A673 (cell line): ENCODE measurements at regions not wholly inside any gene's neighbourhood (a gene's known extent, or its start where the extent isn't known, plus 50 kb on each side); places are given as distances from the start of the nearest gene placed in this dataset.
A peak's percentile ranks its signal among the peaks of the same experiment; 100 is the strongest.

Experiments
- BruUV-seq: library from RNA; stranded (reverse); fragments of 400-500 nt; replicated peaks from 2 replicates; lab custom pipeline; 2021; lab: Mats Ljungman, UMichigan
- CTCF ChIA-PET: fragments of 300-600 bp; sonication (Branson Sonifier 250); formaldehyde crosslinking; loops from one replicate; lab custom pipeline; 2022; ENCODE audit warnings: antibody characterized with exemption; lab: Charles Lee
- POLR2A ChIA-PET: fragments of 300-600 bp; sonication (Branson Sonifier 250); formaldehyde crosslinking; loops from one replicate; lab custom pipeline; 2022; ENCODE audit warnings: antibody characterized with exemption; ENCODE audit not compliant: low non-redundant PET; lab: Charles Lee
- DNase-seq: peaks from one replicate; pipeline ENCODE4 v3.0.0-alpha.2; 2015; ENCODE audit warnings: low spot score
- H3K27ac ChIP-seq: fragments of 200-600 bp; sonication (generic); 2 replicates; pipeline ENCODE4 v1.5.1; 2016; ENCODE audit warnings: mixed run types, low read depth, mild to moderate bottlenecking, mixed read lengths, antibody characterized with exemption, low read length; ENCODE audit not compliant: poor library complexity, severe bottlenecking
- H3K27me3 ChIP-seq: fragments of 200-600 bp; sonication (generic); replicated peaks from 2 replicates; pipeline ENCODE4 v1.6.1; 2017; ENCODE audit warnings: mixed run types, low read depth, mild to moderate bottlenecking, mixed read lengths, antibody characterized with exemption, low read length; ENCODE audit not compliant: insufficient read depth, poor library complexity
- H3K36me3 ChIP-seq: fragments of 200-600 bp; sonication (generic); 2 replicates; pipeline ENCODE4 v1.6.1; 2016; ENCODE audit warnings: mixed run types, mild to moderate bottlenecking, mixed read lengths, antibody characterized with exemption, low read length; ENCODE audit not compliant: insufficient read depth, poor library complexity, severe bottlenecking
- H3K4me1 ChIP-seq: fragments of 200-600 bp; sonication (generic); 2 replicates; pipeline ENCODE4 v1.6.1; 2017; ENCODE audit warnings: mixed run types, mild to moderate bottlenecking, mixed read lengths, antibody characterized with exemption, low read length; ENCODE audit not compliant: insufficient read depth, poor library complexity, severe bottlenecking
- H3K4me3 ChIP-seq: fragments of 200-600 bp; sonication (generic); 2 replicates; pipeline ENCODE4 v1.5.1; 2016; ENCODE audit warnings: low read depth, mixed run types, mild to moderate bottlenecking, mixed read lengths, low read length; ENCODE audit not compliant: poor library complexity, severe bottlenecking
- H3K9me3 ChIP-seq: fragments of 200-600 bp; sonication (generic); 2 replicates; pipeline ENCODE4 v1.6.1; 2016; ENCODE audit warnings: mixed run types, low read depth, mild to moderate bottlenecking, mixed read lengths, antibody characterized with exemption, low read length; ENCODE audit not compliant: poor library complexity, severe bottlenecking
- CTCF ChIP-seq: fragments of 300-800, 200-600 bp; sonication (generic); conservative IDR thresholded peaks from 2 replicates; pipeline ENCODE4 v1.5.1; 2017; ENCODE audit warnings: low read depth, mild to moderate bottlenecking, antibody characterized with exemption, low read length, moderate library complexity, mixed read lengths
- EZH2 ChIP-seq: fragments of 200-600 bp; sonication (generic); IDR thresholded peaks from 2 replicates; pipeline ENCODE4 v1.6.1; 2017; ENCODE audit warnings: borderline replicate concordance, low read depth, mild to moderate bottlenecking, mixed read lengths, antibody characterized with exemption, low read length; ENCODE audit not compliant: poor library complexity, severe bottlenecking
- intact Hi-C: fragments of 100-400 bp; cut with micrococcal nuclease; formaldehyde crosslinking; loops from one replicate; pipeline ENCODE4 v1.10.0; 2022; ENCODE audit not compliant: unreplicated experiment

- no peak overlapping the region for H3K4me3 ChIP-seq
- no peaks in the 10 kb centered on the region for H3K27me3 ChIP-seq
- H3K9me3 ChIP-seq, result no peaks in the 10 kb centered on the region
- BruUV-seq, result no TSS peak
- TF ChIP-seq EZH2, result no peak
- no peak for TF ChIP-seq CTCF
- no peaks in the 10 kb centered on the region for H3K36me3 ChIP-seq
- no peaks in the 10 kb centered on the region for H3K4me1 ChIP-seq
- ChIA-PET POLR2A (no interaction called here), CTCF (no interaction called here)
- DNase-seq, result no peak
- intact Hi-C loops, result no loop called here
- no peak overlapping the region for H3K27ac ChIP-seq
Measured at GRCh38 chr3:15851735-15852134, 54.0 kb upstream of the ANKRD28 start.

GRCh38 chr3:15858547-15859506 is 61.0 kb upstream of the ANKRD28 start:
- ChIA-PET POLR2A (no interaction called here), CTCF (interaction anchor here (0.5 kb wide), 1 partner anchor 911 kb away, joined by 5 read pairs; no protein-coding TSS in a partner anchor)
- Histone ChIP-seq H3K9me3 (no peaks in the 10 kb centered on the region), H3K27ac (peak overlapping the region; percentile 28), H3K4me1 (peaks cover 8% of the 10 kb centered on the region), H3K27me3 (no peaks in the 10 kb centered on the region), H3K36me3 (no peaks in the 10 kb centered on the region), H3K4me3 (peak overlapping the region; percentile 75)
- TF ChIP-seq EZH2 (no peak), CTCF (no peak)
- BruUV-seq, result no TSS peak
- peak; percentile 10 for DNase-seq
- intact Hi-C loops, result no loop called here

GRCh38 chr3:15859507-15860013 is 61.8 kb upstream of the ANKRD28 start:
- ChIA-PET POLR2A (no interaction called here), CTCF (no interaction called here)
- H3K36me3 ChIP-seq, result no peaks in the 10 kb centered on the region
- H3K4me1 ChIP-seq, result peaks cover 8% of the 10 kb centered on the region
- no peaks in the 10 kb centered on the region for H3K9me3 ChIP-seq
- no TSS peak for BruUV-seq
- H3K4me3 ChIP-seq, result peak overlapping the region; percentile 75
- peak overlapping the region; percentile 28 for H3K27ac ChIP-seq
- H3K27me3 ChIP-seq, result no peaks in the 10 kb centered on the region
- intact Hi-C loops, result no loop called here
- DNase-seq, result peak; percentile 94
- TF ChIP-seq CTCF, result no peak
- TF ChIP-seq EZH2, result no peak
